Activated CD4-positive, alpha-beta T cell treated with anti-CD3 and anti-CD28 coated beads, Interleukin-2, amount 10 ng/mL, durations not matched to agents 24 days and 14 days (primary cell): ENCODE measurements at regions not wholly inside any gene's neighbourhood (a gene's known extent, or its start where the extent isn't known, plus 50 kb on each side); places are given as distances from the start of the nearest gene placed in this dataset.

Experiments used
- DNase-seq: peaks from one replicate; pipeline ENCODE4 v3.0.0; 2022
- H3K27ac Mint-ChIP-seq: one replicate; pipeline ENCODE4 v1.8.0; 2022; ENCODE audit warnings: mild to moderate bottlenecking, mixed read lengths
- H3K27me3 Mint-ChIP-seq: one replicate; pipeline ENCODE4 v1.8.0; 2022; ENCODE audit warnings: mixed read lengths
- H3K36me3 Mint-ChIP-seq: one replicate; pipeline ENCODE4 v1.8.0; 2022; ENCODE audit warnings: low read depth, mild to moderate bottlenecking, mixed read lengths
- H3K4me1 Mint-ChIP-seq: one replicate; pipeline ENCODE4 v1.8.0; 2021; ENCODE audit warnings: mixed read lengths
- H3K4me3 Mint-ChIP-seq: one replicate; pipeline ENCODE4 v1.8.0; 2022; ENCODE audit warnings: mild to moderate bottlenecking, moderate library complexity, mixed read lengths
- H3K9me3 Mint-ChIP-seq: one replicate; pipeline ENCODE4 v1.8.0; 2021; ENCODE audit warnings: mixed read lengths
- intact Hi-C: fragments of 100-400 bp; cut with micrococcal nuclease; formaldehyde crosslinking; loops from one replicate; pipeline ENCODE4 v1.15.1; 2023

- Mint-ChIP-seq H3K27me3 (no peaks in the 10 kb centered on the region), H3K4me3 (peak overlapping the region; percentile 92), H3K4me1 (peaks cover 59% of the 10 kb centered on the region), H3K27ac (peak overlapping the region; percentile 78), H3K36me3 (peaks cover 60% of the 10 kb centered on the region), H3K9me3 (peaks cover 4% of the 10 kb centered on the region)
- DNase-seq = peak; percentile 63
- intact Hi-C loops = loop anchor here (1.0 to 10.0 kb wide), 9 partner anchors 37 to 722 kb away; no protein-coding TSS in a partner anchor
Measured at GRCh38 chr3:72444656-72445223, 403.5 kb downstream of the SHQ1 start.

- intact Hi-C loops = loop anchor here (5.0 to 10.0 kb wide), 3 partner anchors 35 to 178 kb away; no protein-coding TSS in a partner anchor
- H3K4me1 Mint-ChIP-seq = peaks cover 70% of the 10 kb centered on the region
- peaks cover 79% of the 10 kb centered on the region for H3K36me3 Mint-ChIP-seq
- H3K4me3 Mint-ChIP-seq = peak overlapping the region; percentile 92
- H3K27me3 Mint-ChIP-seq = no peaks in the 10 kb centered on the region
- peak overlapping the region; percentile 51 for H3K27ac Mint-ChIP-seq
- no peak for DNase-seq
- peaks cover 7% of the 10 kb centered on the region for H3K9me3 Mint-ChIP-seq
Measured at GRCh38 chr3:72442759-72443158, 405.5 kb downstream of the SHQ1 start.

DNA sequence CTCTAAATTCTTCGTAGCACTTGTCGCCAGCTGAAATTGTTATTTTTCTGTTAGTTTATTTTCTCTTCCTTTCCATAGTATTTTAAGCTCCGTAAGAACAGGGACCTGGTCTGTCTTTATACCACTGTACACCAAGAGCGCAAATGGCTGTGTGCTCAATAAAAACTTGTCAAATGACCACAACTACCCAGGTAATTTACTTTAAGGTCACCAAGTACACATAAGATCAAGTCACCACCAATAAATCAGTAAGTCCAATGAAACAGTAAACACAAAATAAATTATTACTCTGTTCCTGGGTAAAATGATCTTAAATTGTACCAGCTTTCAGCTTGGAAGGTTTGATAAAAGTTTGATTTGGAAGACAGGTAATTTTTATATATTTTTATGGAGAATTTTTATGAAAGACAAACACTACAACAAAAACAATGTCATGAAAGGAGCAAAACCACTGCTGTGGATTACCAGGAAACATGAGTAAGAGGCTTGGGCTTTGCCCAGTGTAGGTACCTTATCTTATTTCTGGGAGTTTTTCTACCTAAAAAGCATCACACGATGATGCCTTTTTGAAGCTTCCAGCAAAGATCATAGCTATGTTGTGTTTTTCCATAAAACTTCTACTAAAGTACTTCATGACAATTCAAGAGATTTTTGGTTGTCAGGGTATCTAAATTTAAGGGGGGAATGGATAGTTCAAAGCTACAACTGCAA, 406.8 kb downstream of the SHQ1 start:
- Mint-ChIP-seq H3K27ac (peak overlapping the region; percentile 82), H3K9me3 (peaks cover 9% of the 10 kb centered on the region), H3K36me3 (peaks cover 88% of the 10 kb centered on the region), H3K27me3 (no peaks in the 10 kb centered on the region), H3K4me1 (peaks cover 78% of the 10 kb centered on the region), H3K4me3 (peak overlapping the region; percentile 92)
- intact Hi-C loops = loop anchor here (1.0 to 10.0 kb wide), 4 partner anchors 15 to 177 kb away; no protein-coding TSS in a partner anchor
- DNase-seq = no peak

- Mint-ChIP-seq H3K4me3 (no peak overlapping the region), H3K27ac (peak overlapping the region; percentile 69), H3K9me3 (peaks cover 9% of the 10 kb centered on the region), H3K4me1 (peaks cover 75% of the 10 kb centered on the region), H3K27me3 (no peaks in the 10 kb centered on the region), H3K36me3 (peaks cover 85% of the 10 kb centered on the region)
- intact Hi-C loops = loop anchor here (5.0 to 10.0 kb wide), 3 partner anchors 33 to 176 kb away; no protein-coding TSS in a partner anchor
- no peak for DNase-seq
Measured at GRCh38 chr3:72440491-72440890, 407.8 kb downstream of the SHQ1 start.

DNA sequence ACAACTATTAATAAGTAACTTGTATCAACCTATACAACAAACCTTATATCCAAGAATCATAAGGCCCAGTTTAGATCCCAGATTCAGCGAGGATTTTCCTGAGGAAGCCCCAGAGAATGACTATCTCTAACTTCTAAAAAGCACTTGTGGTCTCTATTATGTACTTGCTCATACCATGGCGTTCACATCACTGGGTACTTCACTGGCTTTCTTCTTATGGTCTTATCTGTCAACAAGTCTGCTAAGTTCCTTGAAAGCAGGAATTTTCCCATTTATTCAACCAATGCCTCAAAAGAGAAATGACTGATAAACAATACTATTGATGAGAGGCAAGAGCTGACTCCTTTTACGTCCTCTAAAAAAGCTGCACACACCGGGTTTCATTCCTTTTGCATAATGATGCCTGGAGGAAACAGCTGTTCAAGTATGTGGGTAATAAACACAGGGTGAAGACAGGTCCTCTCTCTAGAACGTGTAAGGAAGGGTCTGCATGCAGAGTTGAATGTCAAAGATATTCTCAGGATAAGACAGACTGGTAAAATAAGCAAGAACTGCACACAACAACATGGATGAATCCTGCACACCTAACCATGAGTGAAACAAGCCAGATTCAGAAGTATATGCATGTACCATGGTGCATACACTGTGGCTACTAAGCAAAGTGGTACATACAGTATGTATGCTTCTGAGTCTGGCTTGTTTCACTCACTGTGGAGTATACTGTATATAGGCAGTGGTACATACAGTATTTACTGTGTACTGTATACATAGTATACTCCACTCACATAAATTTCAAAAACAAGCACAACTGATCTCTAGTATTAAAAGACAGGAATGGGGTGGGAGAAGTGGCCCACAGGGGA, 408.7 kb downstream of the SHQ1 start:
- no peak overlapping the region for H3K27ac Mint-ChIP-seq
- H3K36me3 Mint-ChIP-seq = peaks cover 81% of the 10 kb centered on the region
- H3K27me3 Mint-ChIP-seq = no peaks in the 10 kb centered on the region
- no peak overlapping the region for H3K4me3 Mint-ChIP-seq
- DNase-seq = peak; percentile 42
- peaks cover 75% of the 10 kb centered on the region for H3K4me1 Mint-ChIP-seq
- peaks cover 9% of the 10 kb centered on the region for H3K9me3 Mint-ChIP-seq
- intact Hi-C loops = loop anchor here (5.0 to 10.0 kb wide), 3 partner anchors 32 to 175 kb away; no protein-coding TSS in a partner anchor

DNA sequence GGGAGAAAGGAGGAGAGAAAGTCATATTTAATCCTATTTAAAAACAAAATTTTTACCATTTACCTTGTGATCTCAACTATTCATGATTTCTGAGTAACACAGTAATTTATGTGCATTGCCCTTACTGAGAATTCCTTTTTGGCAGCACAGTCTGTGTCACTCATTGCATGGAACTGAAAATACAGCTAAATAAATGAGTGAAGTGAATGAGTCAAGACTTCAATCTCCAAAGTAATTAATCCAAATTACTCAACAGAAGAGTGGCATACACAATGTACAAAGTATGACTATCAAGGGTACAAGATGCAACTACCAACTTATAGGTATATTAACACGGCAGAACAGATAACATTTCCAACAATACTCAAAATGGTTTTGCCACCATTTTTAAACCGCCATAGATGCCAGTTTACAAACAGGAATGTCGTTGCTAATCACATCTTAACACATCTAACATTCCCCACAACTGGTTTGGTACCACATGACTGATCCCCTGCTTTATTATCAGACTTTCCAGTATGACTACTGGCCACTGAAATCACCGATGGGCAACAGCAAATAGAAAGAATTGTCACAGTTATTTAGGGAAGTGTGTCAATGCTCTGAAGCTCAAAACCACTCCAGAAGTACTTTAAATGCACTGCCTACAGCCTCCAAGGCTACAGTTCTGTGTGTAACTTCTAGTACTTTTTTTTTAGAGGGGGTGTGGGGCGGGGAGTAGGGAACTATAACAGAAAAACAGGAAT, 410.4 kb downstream of the SHQ1 start:
- intact Hi-C loops = loop anchor here (1.0 kb wide), 1 partner anchor 12 kb away; no protein-coding TSS in a partner anchor
- Mint-ChIP-seq H3K27ac (peak overlapping the region; percentile 61), H3K4me1 (peaks cover 68% of the 10 kb centered on the region), H3K27me3 (no peaks in the 10 kb centered on the region), H3K4me3 (peak overlapping the region; percentile 27), H3K9me3 (peaks cover 5% of the 10 kb centered on the region), H3K36me3 (peaks cover 74% of the 10 kb centered on the region)
- DNase-seq = peak; percentile 46

DNA sequence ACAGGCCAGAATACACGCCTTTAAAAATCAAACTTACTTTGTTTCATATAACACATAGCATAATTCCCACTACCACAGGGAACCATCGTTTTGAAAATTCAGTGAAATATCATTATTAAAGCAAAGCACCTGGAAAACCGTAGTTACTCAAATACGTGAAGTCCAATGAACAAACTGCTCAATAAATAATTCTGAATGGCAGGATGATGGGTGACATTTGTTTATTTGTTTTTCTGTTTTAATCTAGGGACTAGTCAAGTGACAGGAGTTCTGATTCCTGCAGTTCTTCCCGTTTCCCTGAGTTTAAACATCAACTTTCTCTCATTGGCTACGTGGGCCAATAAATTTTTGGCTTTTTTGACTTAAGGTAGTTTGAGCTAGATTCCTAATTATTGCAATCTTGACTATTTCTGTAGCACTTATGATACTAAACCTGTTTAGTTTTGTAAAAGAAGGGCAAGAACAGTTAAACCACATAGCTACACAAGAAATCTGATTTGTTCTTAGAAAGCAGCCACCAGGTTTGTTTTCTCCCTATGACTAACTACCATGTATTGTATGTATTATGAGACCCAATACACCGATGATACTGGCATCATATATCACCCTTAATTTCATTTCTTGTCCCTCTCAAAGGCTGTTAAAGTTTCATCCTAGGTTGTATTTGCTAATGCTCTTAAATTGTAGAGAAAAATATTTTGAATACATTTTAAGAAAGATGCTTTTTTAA, 411.2 kb downstream of the SHQ1 start:
- Mint-ChIP-seq H3K9me3 (peaks cover 5% of the 10 kb centered on the region), H3K4me1 (peaks cover 67% of the 10 kb centered on the region), H3K27ac (peak overlapping the region; percentile 61), H3K27me3 (no peaks in the 10 kb centered on the region), H3K4me3 (no peak overlapping the region), H3K36me3 (peaks cover 73% of the 10 kb centered on the region)
- intact Hi-C loops = loop anchor here (1.0 kb wide), 1 partner anchor 11 kb away; no protein-coding TSS in a partner anchor
- DNase-seq = peak; percentile 29

DNA sequence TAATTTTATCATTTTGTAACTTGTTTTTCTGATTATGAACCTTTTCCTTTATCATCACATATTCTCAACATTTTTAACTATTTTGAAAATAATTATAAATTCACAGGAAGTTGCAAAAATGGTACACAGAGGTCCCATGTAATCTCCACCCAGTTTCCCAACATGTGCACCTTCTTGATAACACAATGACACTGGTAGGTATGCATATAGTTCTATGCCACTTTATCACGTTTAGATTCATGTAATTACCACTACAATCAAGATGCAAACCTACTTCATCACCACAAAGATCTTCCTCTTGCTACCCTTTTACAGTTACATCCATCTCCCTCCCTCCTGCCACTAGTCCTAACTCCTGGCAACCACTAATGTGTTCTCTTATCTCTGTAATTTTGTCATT, 413.9 kb downstream of the SHQ1 start:
- H3K36me3 Mint-ChIP-seq = peaks cover 58% of the 10 kb centered on the region
- DNase-seq = no peak
- H3K27ac Mint-ChIP-seq = no peak overlapping the region
- intact Hi-C loops = no loop called here
- no peaks in the 10 kb centered on the region for H3K27me3 Mint-ChIP-seq
- peaks cover 57% of the 10 kb centered on the region for H3K4me1 Mint-ChIP-seq
- H3K4me3 Mint-ChIP-seq = no peak overlapping the region
- H3K9me3 Mint-ChIP-seq = peaks cover 5% of the 10 kb centered on the region

DNA sequence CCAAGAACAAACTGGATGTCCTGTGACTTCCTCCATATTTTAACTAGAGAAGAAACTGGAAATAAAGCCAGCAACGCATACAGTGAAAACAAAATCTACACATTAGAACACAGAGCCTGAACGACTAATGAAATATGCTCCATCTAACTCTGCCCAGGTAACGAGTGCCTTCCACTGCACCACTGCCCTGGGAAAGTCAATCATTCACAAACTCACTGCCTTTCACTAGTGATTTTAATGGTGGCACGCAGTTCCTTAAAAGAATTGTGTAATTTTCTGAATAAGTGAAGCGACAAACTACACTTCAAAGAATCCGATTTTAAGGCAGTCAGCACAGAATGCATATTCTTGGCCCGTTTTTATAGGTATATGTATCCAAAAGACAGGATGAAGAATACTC, 416.0 kb downstream of the SHQ1 start:
- Mint-ChIP-seq H3K36me3 (peaks cover 51% of the 10 kb centered on the region), H3K27ac (no peak overlapping the region), H3K4me3 (no peak overlapping the region), H3K27me3 (no peaks in the 10 kb centered on the region), H3K9me3 (no peaks in the 10 kb centered on the region), H3K4me1 (peaks cover 54% of the 10 kb centered on the region)
- peak; percentile 38 for DNase-seq
- intact Hi-C loops = no loop called here

DNA sequence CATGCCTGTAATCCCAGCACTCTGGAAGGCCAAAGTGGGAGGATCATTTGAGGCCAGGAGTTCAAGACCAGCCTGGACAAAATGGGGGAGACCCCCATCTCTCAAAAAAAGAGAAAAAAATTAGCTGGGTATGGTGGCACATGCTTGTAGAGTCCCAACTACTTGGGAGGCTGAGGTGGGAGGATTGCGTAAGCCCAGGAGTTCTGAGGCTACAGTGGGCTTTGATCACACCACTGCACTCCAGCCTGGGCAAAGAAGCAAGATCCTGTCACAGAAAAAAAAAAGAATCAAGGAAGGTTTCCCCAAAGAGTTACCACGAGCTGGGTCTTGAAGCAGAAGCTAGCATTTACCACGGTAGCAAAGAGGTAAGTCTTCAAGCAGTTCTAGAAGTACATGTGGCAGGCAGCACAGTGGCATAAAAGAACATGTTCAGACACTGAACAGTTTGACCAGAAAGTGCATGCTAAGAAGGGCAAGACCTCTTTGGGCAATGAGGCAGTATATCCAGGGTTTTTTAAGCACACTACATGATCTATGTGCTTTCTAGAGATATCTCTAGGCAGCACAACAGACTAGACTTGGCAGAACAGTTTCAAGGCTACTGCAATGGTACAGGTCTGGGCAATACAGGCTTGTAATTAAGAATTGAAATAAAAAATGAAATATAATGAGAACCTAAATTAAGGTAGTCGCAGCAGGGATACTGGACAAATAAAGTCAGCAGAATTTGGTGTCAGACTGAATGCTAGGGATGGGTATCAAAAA, 418.5 kb downstream of the SHQ1 start:
- Mint-ChIP-seq H3K27ac (peak overlapping the region; percentile 21), H3K36me3 (peaks cover 44% of the 10 kb centered on the region), H3K4me3 (no peak overlapping the region), H3K4me1 (peaks cover 68% of the 10 kb centered on the region), H3K27me3 (no peaks in the 10 kb centered on the region), H3K9me3 (no peaks in the 10 kb centered on the region)
- DNase-seq = no peak
- intact Hi-C loops = loop anchor here (5.0 kb wide), 8 partner anchors 108 to 707 kb away; no protein-coding TSS in a partner anchor

DNA sequence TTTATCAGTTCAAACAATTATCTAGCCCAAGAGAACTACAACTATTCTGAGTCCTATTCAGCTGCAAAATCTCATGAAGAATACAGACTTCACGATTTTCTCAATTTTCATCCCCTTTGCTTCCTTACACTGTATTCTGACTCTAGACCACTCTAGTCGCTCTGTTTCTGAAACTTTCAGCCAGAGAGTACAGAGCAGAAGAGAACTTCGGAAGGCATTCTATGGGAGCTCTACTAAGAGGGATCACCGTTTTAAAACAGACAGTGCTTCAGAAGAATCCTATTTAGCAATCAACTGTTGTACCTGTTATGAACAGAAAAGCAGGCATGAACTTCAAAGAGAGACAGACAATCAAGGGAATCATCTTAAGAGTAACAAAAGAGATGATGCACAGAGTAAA, 419.4 kb downstream of the SHQ1 start:
- H3K4me1 Mint-ChIP-seq = peaks cover 64% of the 10 kb centered on the region
- peak overlapping the region; percentile 55 for H3K27ac Mint-ChIP-seq
- H3K36me3 Mint-ChIP-seq = peaks cover 42% of the 10 kb centered on the region
- H3K27me3 Mint-ChIP-seq = no peaks in the 10 kb centered on the region
- H3K4me3 Mint-ChIP-seq = peak overlapping the region; percentile 40
- intact Hi-C loops = loop anchor here (5.0 kb wide), 8 partner anchors 108 to 707 kb away; no protein-coding TSS in a partner anchor
- no peak for DNase-seq
- H3K9me3 Mint-ChIP-seq = no peaks in the 10 kb centered on the region

DNA sequence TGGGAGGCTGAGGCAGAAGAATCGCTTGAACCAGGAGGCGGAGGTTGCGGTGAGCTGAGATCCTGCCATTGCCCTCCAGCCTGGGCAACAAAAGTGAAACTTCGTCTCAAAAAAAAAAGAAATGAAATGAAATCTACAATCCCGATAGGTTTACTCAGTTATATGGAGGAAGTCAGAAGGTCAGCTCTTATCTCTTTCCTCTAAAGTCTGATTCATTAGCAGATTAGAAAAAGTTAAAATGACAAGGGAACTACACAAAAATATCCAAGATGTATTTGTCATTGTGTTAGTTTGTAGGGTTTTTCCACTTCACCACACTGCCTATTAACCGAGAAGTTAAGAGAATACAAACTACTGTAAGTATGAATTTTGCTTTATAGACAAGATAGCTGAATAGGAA, 420.6 kb downstream of the SHQ1 start:
- H3K4me3 Mint-ChIP-seq = peak overlapping the region; percentile 55
- DNase-seq = no peak
- peaks cover 43% of the 10 kb centered on the region for H3K36me3 Mint-ChIP-seq
- no peaks in the 10 kb centered on the region for H3K9me3 Mint-ChIP-seq
- intact Hi-C loops = loop anchor here (1.0 to 5.0 kb wide), 11 partner anchors 47 to 705 kb away; no protein-coding TSS in a partner anchor
- H3K27ac Mint-ChIP-seq = peak overlapping the region; percentile 90
- peaks cover 58% of the 10 kb centered on the region for H3K4me1 Mint-ChIP-seq
- no peaks in the 10 kb centered on the region for H3K27me3 Mint-ChIP-seq
